ENCODE measurements at regions not wholly inside any gene's neighbourhood (a gene's known extent, or its start where the extent isn't known, plus 50 kb on each side); places are given as distances from the start of the nearest gene placed in this dataset.

- Histone ChIP-seq H4K20me1 (ENCODE audit: insufficient read depth) (no peaks in the 10 kb centered on the region), H3K27me3 (ENCODE audit: insufficient read depth, low read depth, low read length) (no peaks in the 10 kb centered on the region)
Measured at GRCh38 chr9:85368781-85369180, 373.0 kb downstream of the AGTPBP1 start.

GRCh38 chr9:85359161-85359560, 382.6 kb downstream of the AGTPBP1 start:
- Histone ChIP-seq H3F3A (ENCODE audit: insufficient read depth, low read length, poor library complexity, severe bottlenecking) (no peaks in the 10 kb centered on the region), H4K20me1 (ENCODE audit: insufficient read depth) (no peaks in the 10 kb centered on the region), H3K4me2 (ENCODE audit: low read length) (no peak overlapping the region), H3K4me3 (ENCODE audit: low read length) (no peak overlapping the region), H3K9me3 (ENCODE audit: low read length) (peaks cover 7% of the 10 kb centered on the region), H3K27ac (ENCODE audit: low read length) (no peak overlapping the region), H3K36me3 (ENCODE audit: insufficient read depth, low read length) (no peaks in the 10 kb centered on the region), H3K27me3 (ENCODE audit: insufficient read depth, low read depth, low read length) (no peaks in the 10 kb centered on the region), H3K9ac (ENCODE audit: low read length) (no peak overlapping the region), H3K9me2 (ENCODE audit: insufficient read depth, low read length) (no peaks in the 10 kb centered on the region), H3K79me2 (replicated peaks; ENCODE audit: insufficient read depth, low read length) (no peaks in the 10 kb centered on the region), H2AFZ (ENCODE audit: low read depth, low read length) (no peak overlapping the region)
- TF ChIP-seq EP300 (conservative IDR thresholded peaks at IDR 0.05; ENCODE audit: poor library complexity, severe bottlenecking) (no peak), SMC3 (conservative IDR thresholded peaks at IDR 0.05; ENCODE audit: poor library complexity) (no peak), TAF1 (IDR thresholded peaks at IDR 0.05; ENCODE audit: low read depth) (no peak), MXI1 (conservative IDR thresholded peaks at IDR 0.05; ENCODE audit: poor library complexity, severe bottlenecking) (no peak), POLR2AphosphoS5 (IDR thresholded peaks at IDR 0.05) (no peak), REST (IDR thresholded peaks at IDR 0.05; ENCODE audit: borderline replicate concordance) (no peak), RAD21 (conservative IDR thresholded peaks at IDR 0.05) (no peak), CTCF (IDR thresholded peaks at IDR 0.05; ENCODE audit: poor library complexity, severe bottlenecking) (no peak), EZH2 (IDR thresholded peaks at IDR 0.05; ENCODE audit: borderline replicate concordance, insufficient read depth, low read length, poor library complexity, severe bottlenecking) (no peak)

More at GRCh38 chr9:85368781-85369180, 373.0 kb downstream of the AGTPBP1 start:
- H2AFZ ChIP-seq (ENCODE audit: low read depth, low read length): no peak overlapping the region
- no peaks in the 10 kb centered on the region for H3K9me2 ChIP-seq (ENCODE audit: insufficient read depth, low read length)
- no peak overlapping the region for H3K4me3 ChIP-seq (ENCODE audit: low read length)
- no peak overlapping the region for H3K27ac ChIP-seq (ENCODE audit: low read length)
- no peaks in the 10 kb centered on the region for H3K79me2 ChIP-seq (replicated peaks; ENCODE audit: insufficient read depth, low read length)
- H3K9me3 ChIP-seq (ENCODE audit: low read length): no peaks in the 10 kb centered on the region
- H3K9ac ChIP-seq (ENCODE audit: low read length): no peak overlapping the region
- H3K36me3 ChIP-seq (ENCODE audit: insufficient read depth, low read length): no peaks in the 10 kb centered on the region
- TF ChIP-seq EP300 (conservative IDR thresholded peaks at IDR 0.05; ENCODE audit: poor library complexity, severe bottlenecking): no peak
- H3K4me2 ChIP-seq (ENCODE audit: low read length): no peak overlapping the region
- H3F3A ChIP-seq (ENCODE audit: insufficient read depth, low read length, poor library complexity, severe bottlenecking): no peaks in the 10 kb centered on the region

DNA sequence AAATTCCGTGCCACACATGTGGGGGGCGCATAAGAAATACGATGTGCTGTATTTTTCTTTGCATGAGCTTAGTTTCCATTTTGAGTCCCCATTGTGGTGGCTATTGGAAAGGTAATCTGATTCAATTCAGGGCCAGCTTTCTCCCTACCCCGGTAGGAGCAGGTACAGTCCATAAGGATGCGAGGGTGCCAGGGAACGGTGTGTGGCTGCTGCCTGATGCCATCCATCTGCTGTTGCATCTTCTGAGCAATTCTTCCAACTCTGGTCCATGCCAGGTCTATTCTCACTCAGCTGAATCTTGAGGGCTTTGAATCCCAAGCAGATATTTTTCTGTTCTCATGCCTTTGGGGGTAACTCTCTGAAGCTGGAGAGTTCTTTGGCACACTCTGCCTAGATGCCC, 392.7 kb downstream of the AGTPBP1 start:
- Histone ChIP-seq H3K9me2 (ENCODE audit: insufficient read depth, low read length) (no peaks in the 10 kb centered on the region), H3F3A (ENCODE audit: insufficient read depth, low read length, poor library complexity, severe bottlenecking) (no peaks in the 10 kb centered on the region), H2AFZ (ENCODE audit: low read depth, low read length) (no peak overlapping the region), H3K4me3 (ENCODE audit: low read length) (no peak overlapping the region), H3K27ac (ENCODE audit: low read length) (no peak overlapping the region), H4K20me1 (ENCODE audit: insufficient read depth) (no peaks in the 10 kb centered on the region), H3K9ac (ENCODE audit: low read length) (no peak overlapping the region), H3K27me3 (ENCODE audit: insufficient read depth, low read depth, low read length) (no peaks in the 10 kb centered on the region), H3K36me3 (ENCODE audit: insufficient read depth, low read length) (no peaks in the 10 kb centered on the region), H3K79me2 (replicated peaks; ENCODE audit: insufficient read depth, low read length) (no peaks in the 10 kb centered on the region), H3K9me3 (ENCODE audit: low read length) (no peaks in the 10 kb centered on the region), H3K4me2 (ENCODE audit: low read length) (no peak overlapping the region)
- TF ChIP-seq EP300 (conservative IDR thresholded peaks at IDR 0.05; ENCODE audit: poor library complexity, severe bottlenecking) (no peak), POLR2AphosphoS5 (IDR thresholded peaks at IDR 0.05) (no peak), EZH2 (IDR thresholded peaks at IDR 0.05; ENCODE audit: borderline replicate concordance, insufficient read depth, low read length, poor library complexity, severe bottlenecking) (no peak), RAD21 (conservative IDR thresholded peaks at IDR 0.05) (no peak), REST (IDR thresholded peaks at IDR 0.05; ENCODE audit: borderline replicate concordance) (no peak)
